HL-60/S4 treated with retinoic acid at 250 ng/mL for 4 days and 3 days (cell line): ENCODE measurements at regions not wholly inside any gene's neighbourhood (a gene's known extent, or its start where the extent isn't known, plus 50 kb on each side); places are given as distances from the start of the nearest gene placed in this dataset.
"Not testable (repeated sequence)": the region's sequence is repeated elsewhere in the genome, so short reads cannot be mapped to it uniquely, and the experiment has no call there.

Experiments used
- in situ Hi-C: fragments of 300-500 bp; cut with MboI; formaldehyde crosslinking; loops from 2 replicates; pipeline ENCODE4 v1.7.0; 2022; ENCODE audit warnings: low sequenced_read_pairs

GRCh38 chr18:11468617-11469016, 140.8 kb upstream of the SLC35G4 start:
- in situ Hi-C loops, result loop anchor here (25.0 kb wide), 1 partner anchor 94 kb away; no protein-coding TSS in a partner anchor

- in situ Hi-C loops, result loop anchor here (25.0 kb wide), 1 partner anchor 94 kb away; no protein-coding TSS in a partner anchor
Observed at GRCh38 chr18:11468120-11468519, 141.3 kb upstream of the SLC35G4 start.

GRCh38 chr18:11467611-11468010, 141.8 kb upstream of the SLC35G4 start:
- in situ Hi-C loops, result loop anchor here (25.0 kb wide), 1 partner anchor 95 kb away; no protein-coding TSS in a partner anchor

GRCh38 chr18:11464129-11464528, 145.3 kb upstream of the SLC35G4 start:
- in situ Hi-C loops, result loop anchor here (25.0 kb wide), 1 partner anchor 98 kb away; no protein-coding TSS in a partner anchor

GRCh38 chr18:11458447-11458846, 150.9 kb upstream of the SLC35G4 start:
- in situ Hi-C loops, result loop anchor here (25.0 kb wide), 1 partner anchor 104 kb away; no protein-coding TSS in a partner anchor

- in situ Hi-C loops, result loop anchor here (25.0 kb wide), 1 partner anchor 104 kb away; no protein-coding TSS in a partner anchor
Observed at GRCh38 chr18:11457853-11458252, 151.5 kb upstream of the SLC35G4 start.

- in situ Hi-C loops, result loop anchor here (25.0 kb wide), 1 partner anchor 108 kb away; no protein-coding TSS in a partner anchor
Observed at GRCh38 chr18:11454040-11454439, 155.4 kb upstream of the SLC35G4 start.

GRCh38 chr18:11444169-11444568, 165.2 kb upstream of the SLC35G4 start:
- in situ Hi-C loops, result not testable (repeated sequence)

- in situ Hi-C loops, result no loop called here
Observed at GRCh38 chr18:11437046-11437445, 172.3 kb upstream of the SLC35G4 start.

- in situ Hi-C loops, result no loop called here
Observed at GRCh38 chr18:11432360-11432811, 177.0 kb upstream of the SLC35G4 start.

GRCh38 chr18:11429876-11430275, 179.5 kb upstream of the SLC35G4 start:
- in situ Hi-C loops, result no loop called here

- in situ Hi-C loops, result no loop called here
Observed at GRCh38 chr18:11425211-11425610, 184.2 kb upstream of the SLC35G4 start.

- in situ Hi-C loops, result no loop called here
Observed at GRCh38 chr18:11419338-11419737, 190.1 kb upstream of the SLC35G4 start.

- in situ Hi-C loops, result no loop called here
Observed at GRCh38 chr18:11412811-11413210, 196.6 kb upstream of the SLC35G4 start.

GRCh38 chr18:11411048-11411447, 198.3 kb upstream of the SLC35G4 start:
- in situ Hi-C loops, result no loop called here

GRCh38 chr18:11408555-11409065, 200.8 kb upstream of the SLC35G4 start:
- in situ Hi-C loops, result no loop called here

GRCh38 chr18:11407940-11408339, 201.5 kb upstream of the SLC35G4 start:
- in situ Hi-C loops, result no loop called here

- in situ Hi-C loops, result no loop called here
Observed at GRCh38 chr18:11405804-11406203, 203.6 kb upstream of the SLC35G4 start.

GRCh38 chr18:11400703-11401102, 208.7 kb upstream of the SLC35G4 start:
- in situ Hi-C loops, result no loop called here

GRCh38 chr18:11398625-11399024, 210.8 kb upstream of the SLC35G4 start:
- in situ Hi-C loops, result no loop called here

GRCh38 chr18:11392980-11393885, 216.2 kb upstream of the SLC35G4 start:
- in situ Hi-C loops, result no loop called here

GRCh38 chr18:11392292-11392691, 217.1 kb upstream of the SLC35G4 start:
- in situ Hi-C loops, result no loop called here
